ENCODE measurements at regions not wholly inside any gene's neighbourhood (a gene's known extent, or its start where the extent isn't known, plus 50 kb on each side); places are given as distances from the start of the nearest gene placed in this dataset.

GRCh38 chr20:6439737-6440442 lies 317.1 kb upstream of the FERMT1 start:
- no peak for TF ChIP-seq CTCF (optimal IDR thresholded peaks at IDR 0.05 in 1 of 3, IDR thresholded peaks at IDR 0.05 in 1 of 3, conservative IDR thresholded peaks at IDR 0.05 in 1 of 3; ENCODE audit: extremely low read depth in 1 of 3, insufficient read depth in 2 of 3, low read length in 3 of 3)
- no peak for TF ChIP-seq EZH2 (IDR thresholded peaks at IDR 0.05; ENCODE audit: low read length)

Measured in keratinocyte (primary cell).